Kidney (tissue), 13 donors: ENCODE measurements at regions not wholly inside any gene's neighbourhood (a gene's known extent, or its start where the extent isn't known, plus 50 kb on each side); places are given as distances from the start of the nearest gene placed in this dataset.

Source experiments
- DNase-seq, 5 donors: peaks; one replicate each; pipeline ENCODE4 v3.0.0-alpha.2; 2013 to 2020
- FAIRE-seq: peaks from 2 replicates; lab custom pipeline; 2012; peaks lifted over from hg19 to GRCh38; lab: Jason Lieb, UNC
- H3K27ac ChIP-seq, 2 donors: one replicate each; pipeline ENCODE4 v1.7.0; 2013; ENCODE audit warnings: low read depth in 2 of 2, low read length in 2 of 2, inconsistent platforms in 1 of 2
- H3K27me3 ChIP-seq: one replicate; pipeline ENCODE4 v1.7.1; 2013; ENCODE audit warnings: low read length, inconsistent platforms; ENCODE audit not compliant: control insufficient read depth, insufficient read depth
- H3K36me3 ChIP-seq, 3 donors: one replicate each; pipeline versions ENCODE4 v1.7.0 to v1.7.1; 2013; ENCODE audit warnings: low read length in 3 of 3, control low read depth in 1 of 3, inconsistent platforms in 1 of 3; ENCODE audit not compliant: insufficient read depth in 3 of 3, control insufficient read depth in 2 of 3
- H3K4me1 ChIP-seq, 3 donors: one replicate each; pipeline versions ENCODE4 v1.7.0 to v1.7.1; 2013; ENCODE audit warnings: low read length in 3 of 3, inconsistent platforms in 1 of 3, low read depth in 1 of 3; ENCODE audit not compliant: control insufficient read depth in 2 of 3, insufficient read depth in 2 of 3
- H3K4me3 ChIP-seq, 3 donors: one replicate each; pipeline versions ENCODE4 v1.7.0 to v1.8.1; 2013; ENCODE audit warnings: low read length in 3 of 3, control low read depth in 1 of 3, inconsistent platforms in 1 of 3
- H3K9ac ChIP-seq, 3 donors: one replicate each; pipeline versions ENCODE4 v1.7.0 to v1.7.1; 2013; ENCODE audit warnings: low read length in 3 of 3, control low read depth in 1 of 3, inconsistent platforms in 1 of 3
- H3K9me3 ChIP-seq, 3 donors: one replicate each; pipeline versions ENCODE4 v1.7.0 to v1.7.1; 2013; ENCODE audit warnings: low read length in 3 of 3, control low read depth in 1 of 3, inconsistent platforms in 1 of 3; ENCODE audit not compliant: control insufficient read depth in 2 of 3, insufficient read depth in 1 of 3
- CTCF ChIP-seq: IDR thresholded peaks from 3 replicates; pipeline ENCODE4 v1.5.1; 2012; ENCODE audit warnings: mild to moderate bottlenecking, moderate library complexity, borderline replicate concordance; ENCODE audit not compliant: insufficient read depth; ENCODE audit errors: extremely low read depth
- intact Hi-C: fragments of 100-400 bp; cut with DNase I; formaldehyde crosslinking; loops from one replicate; pipeline ENCODE4 v1.11.1; 2022
- donor health status: control.
- donor health status: control.
- donor health status: control.
- donor health status: control.
- donor health status: control.
- donor health status: DM: yes; HTN: yes; CAD: no.
- donor health status: Normal renal cell carcinoma (clear cell type).

- Histone ChIP-seq H3K9ac (no peak overlapping the region), H3K4me1 (no peaks in the 10 kb centered on the region), H3K36me3 (no peaks in the 10 kb centered on the region), H3K9me3 (no peaks in the 10 kb centered on the region), H3K27ac (no peak overlapping the region), H3K27me3 (no peaks in the 10 kb centered on the region), H3K4me3 (no peak overlapping the region)
- intact Hi-C loops: no loop called here
- no peak for TF ChIP-seq CTCF
- FAIRE-seq (no peak), DNase-seq (no peak)
These were observed 690.9 kb upstream of the CDH18 start for GRCh38 chr5:20678814-20679298.

GRCh38 chr5:20678386-20678785, 690.4 kb upstream of the CDH18 start:
- H3K27ac ChIP-seq: no peak overlapping the region
- H3K4me3 ChIP-seq: no peak overlapping the region
- no peaks in the 10 kb centered on the region for H3K36me3 ChIP-seq
- no peaks in the 10 kb centered on the region for H3K9me3 ChIP-seq
- TF ChIP-seq CTCF: no peak
- no peaks in the 10 kb centered on the region for H3K4me1 ChIP-seq
- intact Hi-C loops: no loop called here
- DNase-seq (no peak), FAIRE-seq (no peak)
- no peaks in the 10 kb centered on the region for H3K27me3 ChIP-seq
- H3K9ac ChIP-seq: no peak overlapping the region

DNA sequence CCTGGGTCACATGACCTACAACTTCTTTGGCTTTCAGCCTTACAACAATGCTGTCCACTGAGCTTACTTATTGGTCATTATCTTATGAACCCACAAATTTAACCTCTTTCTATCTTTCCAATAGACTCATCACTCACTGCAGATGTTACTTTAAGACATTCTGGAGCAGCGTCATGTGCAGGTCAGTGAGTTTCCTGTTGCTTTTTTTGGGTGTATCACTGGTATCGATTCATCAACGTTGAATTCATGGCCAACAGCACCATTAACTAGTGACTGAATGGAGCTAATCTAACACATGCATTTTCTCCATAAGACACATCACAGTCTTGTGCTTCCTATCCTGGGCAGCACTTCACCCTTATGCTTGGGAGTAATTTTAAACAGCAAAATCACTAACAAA, 672.6 kb upstream of the CDH18 start:
- no peak overlapping the region for H3K27ac ChIP-seq

More for the DNA sequence above, 672.6 kb upstream of the CDH18 start:
- no peak overlapping the region for H3K9ac ChIP-seq
- no peaks in the 10 kb centered on the region for H3K9me3 ChIP-seq
- H3K36me3 ChIP-seq: no peaks in the 10 kb centered on the region
- intact Hi-C loops: no loop called here
- H3K4me1 ChIP-seq: no peaks in the 10 kb centered on the region
- no peaks in the 10 kb centered on the region for H3K27me3 ChIP-seq
- FAIRE-seq (no peak), DNase-seq (no peak)
- no peak overlapping the region for H3K4me3 ChIP-seq
- no peak for TF ChIP-seq CTCF
